SU-DHL-6 (cell line): ENCODE measurements at regions not wholly inside any gene's neighbourhood (a gene's known extent, or its start where the extent isn't known, plus 50 kb on each side); places are given as distances from the start of the nearest gene placed in this dataset.

Experiments
- H2AFZ ChIP-seq: fragments of 200-600 bp; sonication (generic); 2 replicates; pipeline ENCODE4 v1.6.1; 2014; ENCODE audit warnings: low read depth, mild to moderate bottlenecking, moderate library complexity, mixed read lengths, antibody characterized with exemption, low read length; ENCODE audit not compliant: severe bottlenecking
- H3F3A ChIP-seq: fragments of 200-600 bp; shearing (Covaris generic); 2 replicates; pipeline ENCODE4 v1.6.0; 2016; ENCODE audit warnings: antibody characterized with exemption, mild to moderate bottlenecking; ENCODE audit not compliant: insufficient read depth
- H3K27ac ChIP-seq: fragments of 200-600 bp; sonication (generic); 2 replicates; pipeline ENCODE4 v1.5.1; 2016; ENCODE audit warnings: low read depth, mild to moderate bottlenecking, low read length, moderate library complexity, mixed read lengths
- H3K27me3 ChIP-seq: fragments of 200-600 bp; sonication (generic), shearing (Covaris generic); 2 replicates; pipeline ENCODE4 v1.6.0; 2014; ENCODE audit warnings: mild to moderate bottlenecking, low read length
- H3K36me3 ChIP-seq: fragments of 200-600 bp; sonication (generic); 2 replicates; pipeline ENCODE4 v1.6.1; 2014; ENCODE audit warnings: mild to moderate bottlenecking, low read length, mixed read lengths
- H3K4me2 ChIP-seq: fragments of 300-600, 200-600 bp; shearing (Covaris generic), sonication (generic); 2 replicates; pipeline ENCODE4 v1.6.0; 2014; ENCODE audit warnings: low read length, low read depth, mild to moderate bottlenecking; ENCODE audit not compliant: poor library complexity, severe bottlenecking
- H3K4me3 ChIP-seq: fragments of 200-600 bp; sonication (generic); 2 replicates; pipeline ENCODE4 v1.5.1; 2014; ENCODE audit warnings: antibody characterized with exemption, low read length, mild to moderate bottlenecking, mixed read lengths; ENCODE audit not compliant: insufficient read depth, poor library complexity, severe bottlenecking
- H3K79me2 ChIP-seq: fragments of 200-600 bp; sonication (generic); 2 replicates; pipeline ENCODE4 v1.6.1; 2014; ENCODE audit warnings: mild to moderate bottlenecking, low read length, moderate library complexity; ENCODE audit not compliant: insufficient read depth
- H3K9ac ChIP-seq: fragments of 200-600 bp; sonication (generic); 2 replicates; pipeline ENCODE4 v1.7.0; 2014; ENCODE audit warnings: mild to moderate bottlenecking, low read length
- H3K9me2 ChIP-seq: fragments of 200-600 bp; sonication (generic); replicated peaks from 2 replicates; pipeline ENCODE4 v1.6.1; 2014; ENCODE audit warnings: low read length; ENCODE audit not compliant: insufficient read depth
- H3K9me3 ChIP-seq: fragments of 200-600 bp; sonication (generic); 2 replicates; pipeline ENCODE4 v1.6.1; 2014; ENCODE audit warnings: low read length, mixed read lengths; ENCODE audit not compliant: insufficient read depth
- H4K20me1 ChIP-seq: fragments of 200-600 bp; sonication (generic); 2 replicates; pipeline ENCODE4 v1.6.1; 2014; ENCODE audit warnings: low read depth, mild to moderate bottlenecking, antibody characterized with exemption, low read length, moderate library complexity, mixed read lengths
- CTCF ChIP-seq: fragments of 200-600 bp; sonication (generic); IDR thresholded peaks from one replicate; pipeline ENCODE4 v1.5.1; 2017; ENCODE audit warnings: antibody characterized with exemption, mild to moderate bottlenecking, low read length, moderate library complexity; ENCODE audit not compliant: insufficient read depth, poor library complexity, severe bottlenecking
- EZH2phosphoT487 ChIP-seq: fragments of 200-600 bp; sonication (generic), shearing (Covaris generic); conservative IDR thresholded peaks from 2 replicates; pipeline ENCODE4 v1.6.1; 2018; ENCODE audit warnings: mild to moderate bottlenecking, antibody characterized with exemption, low read length, moderate library complexity, mixed read lengths

- H4K20me1 ChIP-seq = no peaks in the 10 kb centered on the region
- no peaks in the 10 kb centered on the region for H3K79me2 ChIP-seq
- H3K27me3 ChIP-seq = no peaks in the 10 kb centered on the region
- TF ChIP-seq CTCF (no peak), EZH2phosphoT487 (no peak)
- no peak overlapping the region for H3K4me3 ChIP-seq
- H3F3A ChIP-seq = no peaks in the 10 kb centered on the region
- H2AFZ ChIP-seq = no peak overlapping the region
- H3K9me2 ChIP-seq = no peaks in the 10 kb centered on the region
- H3K9ac ChIP-seq = no peak overlapping the region
- H3K27ac ChIP-seq = no peak overlapping the region
- no peaks in the 10 kb centered on the region for H3K9me3 ChIP-seq
- no peak overlapping the region for H3K4me2 ChIP-seq
- no peaks in the 10 kb centered on the region for H3K36me3 ChIP-seq
Observed at GRCh38 chr2:156005999-156006712, 326.4 kb downstream of the NR4A2 start.

DNA sequence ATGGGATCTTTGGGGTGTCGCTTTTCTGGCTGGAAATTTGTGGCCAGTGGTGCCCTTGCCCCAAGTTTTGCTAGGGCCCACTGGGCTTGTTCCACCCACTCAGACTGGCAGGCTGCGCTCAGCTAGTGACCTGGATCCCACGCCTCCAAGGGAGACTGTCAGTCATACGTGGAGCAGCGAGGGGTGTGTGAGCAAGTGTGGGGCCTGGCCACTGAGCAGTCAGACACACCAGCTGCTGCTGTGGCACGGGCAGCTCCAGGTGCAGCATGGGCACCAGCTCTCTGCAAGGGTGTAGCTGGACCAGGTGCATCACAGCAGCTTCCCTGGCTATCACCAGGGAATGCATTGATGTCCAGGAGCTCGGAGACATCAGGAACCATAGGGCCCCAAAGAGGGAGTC, 327.0 kb downstream of the NR4A2 start:
- no peak overlapping the region for H3K4me2 ChIP-seq
- TF ChIP-seq EZH2phosphoT487 = no peak
- no peak for TF ChIP-seq CTCF
- H3K27ac ChIP-seq = no peak overlapping the region
- H3K9me3 ChIP-seq = no peaks in the 10 kb centered on the region
- no peaks in the 10 kb centered on the region for H3K79me2 ChIP-seq
- H4K20me1 ChIP-seq = no peaks in the 10 kb centered on the region
- H3K9ac ChIP-seq = no peak overlapping the region
- H3K36me3 ChIP-seq = no peaks in the 10 kb centered on the region
- no peak overlapping the region for H3K4me3 ChIP-seq
- no peaks in the 10 kb centered on the region for H3K9me2 ChIP-seq
- no peak overlapping the region for H2AFZ ChIP-seq
- H3K27me3 ChIP-seq = no peaks in the 10 kb centered on the region
- no peaks in the 10 kb centered on the region for H3F3A ChIP-seq

DNA sequence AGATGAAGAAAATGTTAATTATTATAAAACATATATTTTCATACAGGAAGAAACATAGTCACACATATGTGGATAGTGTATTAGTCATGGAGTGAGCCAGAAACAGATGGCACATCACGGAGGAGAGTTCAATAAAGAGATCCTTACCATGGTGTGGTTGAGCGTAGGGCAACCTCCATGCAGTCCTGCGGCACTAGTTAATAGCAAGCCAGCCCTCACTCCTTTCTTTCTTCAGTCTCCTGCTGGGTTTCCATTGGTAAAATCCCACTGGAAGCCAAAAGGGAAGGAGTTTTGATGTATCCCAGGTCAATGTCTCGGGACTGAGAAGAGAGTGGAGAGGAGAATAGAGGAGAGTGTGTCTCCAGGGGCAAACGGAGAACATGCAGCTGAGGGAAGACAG, 328.1 kb downstream of the NR4A2 start:
- H2AFZ ChIP-seq = no peak overlapping the region
- no peak overlapping the region for H3K4me2 ChIP-seq
- no peak overlapping the region for H3K9ac ChIP-seq
- H3K79me2 ChIP-seq = no peaks in the 10 kb centered on the region
- no peaks in the 10 kb centered on the region for H4K20me1 ChIP-seq
- H3K9me2 ChIP-seq = no peaks in the 10 kb centered on the region
- no peaks in the 10 kb centered on the region for H3F3A ChIP-seq
- no peaks in the 10 kb centered on the region for H3K36me3 ChIP-seq
- no peak overlapping the region for H3K27ac ChIP-seq
- no peaks in the 10 kb centered on the region for H3K27me3 ChIP-seq
- no peaks in the 10 kb centered on the region for H3K9me3 ChIP-seq
- TF ChIP-seq EZH2phosphoT487 (no peak), CTCF (no peak)
- H3K4me3 ChIP-seq = no peak overlapping the region
